CD4-positive, alpha-beta T cell treated with Interferon gamma for 1 hour (primary cell): ENCODE measurements at regions not wholly inside any gene's neighbourhood (a gene's known extent, or its start where the extent isn't known, plus 50 kb on each side); places are given as distances from the start of the nearest gene placed in this dataset.
"Not testable (repeated sequence)": the region's sequence is repeated elsewhere in the genome, so short reads cannot be mapped to it uniquely, and the experiment has no call there.

ENCODE experiments used
- DNase-seq: peaks from one replicate; pipeline ENCODE4 v3.0.0-alpha.2; 2020

DNA sequence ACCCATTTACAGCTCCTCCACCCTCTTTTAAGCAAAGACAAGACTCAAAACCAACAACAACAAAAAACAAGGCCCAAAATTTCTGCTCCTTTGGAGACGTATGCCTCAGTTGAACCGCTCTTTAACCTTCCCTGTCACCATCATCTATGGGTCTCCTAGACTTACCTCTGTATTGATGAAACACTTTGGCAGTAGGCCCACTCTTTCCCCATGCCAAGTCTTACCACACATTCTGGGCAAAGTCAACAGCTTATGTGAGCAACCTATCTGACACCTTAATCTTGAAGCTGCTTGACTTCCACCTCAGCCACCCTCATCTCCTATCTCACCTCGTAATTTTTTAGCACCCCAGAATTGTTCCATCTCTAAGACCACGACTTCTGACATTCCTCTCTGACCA lies 99.7 kb upstream of the CXorf66 start:
- DNase-seq = no peak

DNA sequence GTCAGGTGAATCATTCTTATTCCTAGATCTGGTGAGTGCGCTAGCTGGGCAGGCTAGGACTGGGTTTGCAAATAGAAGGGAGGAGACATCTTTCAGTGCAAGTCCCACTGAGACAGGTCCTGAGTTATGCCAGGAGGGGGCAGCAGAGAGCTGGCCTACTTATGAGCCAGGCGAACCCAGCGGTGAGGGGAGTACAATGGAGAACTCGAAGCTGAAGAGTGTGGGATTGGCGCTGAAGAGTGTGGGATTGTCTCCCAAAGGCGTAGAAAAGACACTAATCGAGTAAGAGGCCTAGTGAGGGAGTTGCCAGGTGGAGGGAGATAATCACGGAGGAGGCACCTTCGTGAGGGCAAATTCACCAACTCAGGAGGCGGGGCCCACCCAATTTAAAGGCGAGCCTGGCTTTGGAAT lies 91.7 kb upstream of the CXorf66 start:
- peak; percentile 45 for DNase-seq

DNA sequence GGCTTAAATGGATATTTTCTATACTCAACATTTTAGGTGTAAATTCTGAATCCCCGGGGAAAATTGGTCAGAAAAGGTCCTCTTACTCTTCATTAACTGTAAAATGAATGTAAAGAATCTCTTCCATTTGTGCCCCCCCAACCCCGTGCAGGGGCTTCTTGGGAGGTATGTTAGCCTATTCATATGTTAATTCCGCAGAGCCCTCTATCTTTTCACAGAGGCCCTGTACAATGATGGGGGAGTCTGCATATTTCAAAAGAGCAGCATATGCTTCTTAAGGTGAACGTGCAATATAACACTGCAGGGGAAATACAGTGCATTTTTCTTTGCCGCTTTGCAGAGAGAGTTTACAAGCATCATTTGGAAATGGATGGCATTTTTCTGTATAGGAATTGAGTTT lies 88.5 kb upstream of the CXorf66 start:
- no peak for DNase-seq

DNA sequence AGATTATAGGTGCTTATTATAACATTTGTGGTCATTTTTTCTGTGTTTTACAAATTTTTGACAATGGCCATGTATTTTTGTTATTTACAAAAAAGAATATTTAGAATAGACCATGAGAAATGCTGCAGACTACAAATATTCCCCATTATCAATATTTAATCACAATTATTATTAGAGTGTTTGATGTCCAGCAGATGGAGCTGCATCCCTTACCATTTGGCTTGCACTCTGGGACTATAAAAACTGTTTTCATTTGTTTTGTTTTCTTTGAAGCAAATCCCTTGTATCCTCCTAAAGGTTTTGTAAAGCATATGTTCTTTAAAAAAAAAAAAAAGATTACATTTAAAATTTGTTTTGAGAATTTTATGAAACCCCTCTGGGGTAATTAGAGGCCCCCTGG lies 85.6 kb upstream of the CXorf66 start:
- no peak for DNase-seq

DNA sequence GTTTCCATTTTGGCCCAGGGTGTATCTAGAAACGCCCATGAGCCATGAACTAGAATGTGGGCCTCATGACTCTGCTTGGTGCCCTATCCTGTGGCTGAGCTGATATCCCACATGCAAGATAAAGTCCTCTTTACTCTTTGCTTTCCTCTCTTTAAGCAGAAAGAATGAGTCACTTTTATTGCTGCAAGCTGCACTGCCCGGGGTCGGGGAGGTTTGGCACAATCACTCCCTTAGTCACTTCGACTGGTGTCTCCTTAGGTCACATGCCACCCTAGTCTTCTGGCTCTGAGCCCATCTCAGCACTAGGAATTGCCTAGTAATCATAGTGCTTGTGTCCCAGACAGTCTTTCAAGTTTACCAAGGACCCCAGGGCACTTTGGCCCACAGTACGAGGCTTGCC lies 75.1 kb upstream of the CXorf66 start:
- DNase-seq = no peak

DNA sequence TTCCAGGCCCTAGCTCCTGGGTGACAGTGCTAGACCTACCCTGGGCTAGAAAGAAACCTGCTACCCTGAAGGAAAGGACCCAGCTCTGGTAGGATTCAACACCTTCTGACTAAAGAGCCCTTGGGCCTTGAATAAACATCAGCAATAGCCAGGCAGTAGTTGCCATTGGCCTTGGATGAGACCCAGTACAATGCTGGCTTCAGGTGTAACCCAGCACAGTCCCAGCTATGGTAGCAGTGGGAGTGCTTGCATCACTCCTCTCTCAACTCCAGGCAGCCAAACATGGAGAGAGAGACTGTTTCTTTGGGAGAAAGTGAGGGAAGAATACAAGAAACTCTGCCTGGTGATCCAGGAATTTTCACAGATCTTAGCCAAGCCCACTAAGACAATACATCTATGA lies 73.5 kb upstream of the CXorf66 start:
- no peak for DNase-seq

DNA sequence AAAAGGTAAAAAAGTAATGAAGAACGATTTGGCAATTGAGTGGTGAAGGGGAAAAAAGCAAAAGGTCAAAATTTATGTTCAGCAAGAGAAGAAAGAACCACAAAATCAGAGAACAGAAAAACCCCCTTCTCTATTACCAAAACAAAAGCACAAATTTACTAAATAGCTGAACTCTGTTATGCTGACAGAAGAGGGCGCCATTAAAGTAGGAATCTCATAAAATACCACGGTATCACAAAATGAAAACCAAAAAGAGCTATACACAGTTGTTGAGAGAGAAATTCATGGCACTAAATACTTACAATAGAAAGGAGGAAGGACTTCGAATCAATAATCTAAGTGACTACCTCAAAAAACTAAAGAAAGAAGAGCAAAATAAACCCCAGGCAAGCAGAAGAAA lies 69.6 kb upstream of the CXorf66 start:
- DNase-seq = no peak

DNA sequence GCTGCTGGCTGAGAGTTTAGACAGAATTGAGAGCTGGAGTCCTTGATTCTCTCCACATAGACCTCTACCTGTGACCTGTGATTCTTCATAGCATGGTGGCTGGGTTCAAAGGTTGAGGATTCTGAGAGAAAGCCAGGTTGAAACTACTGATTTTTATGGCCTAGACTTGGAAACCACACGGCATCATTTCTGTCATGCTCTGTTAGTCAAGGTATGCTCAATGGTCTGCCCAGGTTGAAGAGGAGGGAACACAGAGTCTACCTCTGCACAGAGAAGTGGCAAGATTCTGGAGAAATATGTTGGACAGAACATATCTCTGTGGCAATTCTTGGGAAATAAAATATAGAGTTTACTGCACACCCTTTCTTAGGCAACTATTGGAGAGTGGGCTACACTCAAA lies 57.2 kb upstream of the CXorf66 start:
- no peak for DNase-seq

DNA sequence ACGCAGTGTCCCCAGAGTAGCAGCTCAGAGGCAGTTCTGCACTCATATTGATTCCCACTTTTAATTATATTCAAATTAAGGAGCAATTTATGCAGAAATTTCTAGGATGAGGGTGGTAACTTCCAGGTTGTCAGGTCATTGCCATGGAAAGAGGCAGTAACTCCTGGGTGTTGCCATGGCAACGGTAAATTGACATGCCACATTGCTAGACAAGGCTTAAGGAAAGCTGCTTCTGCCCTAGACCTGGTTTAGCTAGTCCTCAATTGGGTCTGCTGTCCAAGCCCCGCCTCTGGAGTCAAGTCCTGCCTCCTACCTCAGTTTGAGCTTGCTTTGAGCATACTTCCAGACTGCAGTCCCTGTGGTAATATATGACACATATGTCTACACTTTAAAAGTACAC lies 53.8 kb upstream of the CXorf66 start:
- not testable (repeated sequence) for DNase-seq
